H1 (cell line): ENCODE measurements at regions not wholly inside any gene's neighbourhood (a gene's known extent, or its start where the extent isn't known, plus 50 kb on each side); places are given as distances from the start of the nearest gene placed in this dataset.

Experiments
- CTCF ChIA-PET: fragments of 300-600 bp; sonication (Branson Sonifier 250); formaldehyde crosslinking; loops from one replicate; lab custom pipeline; 2021; ENCODE audit not compliant: partially characterized antibody; lab: Charles Lee
- POLR2A ChIA-PET: fragments of 300-600 bp; sonication (Branson Sonifier 250); formaldehyde crosslinking; loops from one replicate; lab custom pipeline; 2021; ENCODE audit warnings: inconsistent platforms; ENCODE audit not compliant: partially characterized antibody; lab: Charles Lee
- DNase-seq, 2 experiments: peaks; one replicate each; pipeline versions ENCODE4 v3.0.0 to v3.0.0-alpha.2; 2010 to 2022; ENCODE audit warnings: low spot score in 2 of 2, low read depth in 1 of 2, mixed read lengths in 1 of 2
- FAIRE-seq: peaks from 2 replicates; lab custom pipeline; 2011; peaks lifted over from hg19 to GRCh38; lab: Jason Lieb, UNC
- H2AFZ ChIP-seq: 2 replicates; pipeline ENCODE4 v1.8.1; 2012; ENCODE audit warnings: low read length, inconsistent platforms
- H2AK5ac ChIP-seq: 2 replicates; pipeline ENCODE4 v1.6.1; 2013; ENCODE audit warnings: low read depth, low read length
- H2BK120ac ChIP-seq: replicated peaks from 2 replicates; pipeline ENCODE3; 2013; ENCODE audit warnings: low read depth, low read length, inconsistent platforms
- H2BK12ac ChIP-seq: 2 replicates; pipeline ENCODE4 v1.6.1; 2013; ENCODE audit warnings: low read depth, low read length
- H2BK15ac ChIP-seq: 2 replicates; pipeline ENCODE4 v1.6.1; 2013; ENCODE audit warnings: low read length
- H2BK20ac ChIP-seq: 2 replicates; pipeline ENCODE4 v1.6.1; 2013; ENCODE audit warnings: low read length
- H2BK5ac ChIP-seq: 2 replicates; pipeline ENCODE4 v1.6.1; 2013; ENCODE audit warnings: low read depth, low read length
- H3K14ac ChIP-seq: 2 replicates; pipeline ENCODE4 v1.6.1; 2013; ENCODE audit warnings: inconsistent platforms; ENCODE audit not compliant: insufficient read length
- H3K18ac ChIP-seq: 2 replicates; pipeline ENCODE4 v1.6.1; 2013; ENCODE audit warnings: low read length; ENCODE audit errors: extremely low read depth
- H3K23ac ChIP-seq: 2 replicates; pipeline ENCODE4 v1.6.1; 2013; ENCODE audit warnings: inconsistent platforms; ENCODE audit not compliant: insufficient read length
- H3K23me2 ChIP-seq: 2 replicates; pipeline ENCODE4 v1.6.1; 2013; ENCODE audit warnings: low read depth, low read length
- H3K27ac ChIP-seq: 2 replicates; pipeline ENCODE4 v1.6.1; 2011; ENCODE audit warnings: low read depth, low read length, inconsistent platforms
- H3K27me3 ChIP-seq, 4 experiments: replicated peaks in 1 of 4; 1 replicate in 1 of 4; 2 replicates in 3 of 4; pipeline versions ENCODE4 v1.6.1 to v1.8.1; 2011 to 2013; ENCODE audit warnings: low read length in 3 of 4, mild to moderate bottlenecking in 3 of 4, inconsistent platforms in 2 of 4, mixed read lengths in 2 of 4, moderate library complexity in 1 of 4; ENCODE audit not compliant: control insufficient read depth in 3 of 4, insufficient read depth in 3 of 4; ENCODE audit errors: extremely low read depth in 1 of 4
- H3K36me3 ChIP-seq, 4 experiments: 2 replicates each; pipeline versions ENCODE4 v1.6.1 to v1.8.1; 2011 to 2013; ENCODE audit warnings: mild to moderate bottlenecking in 4 of 4, low read length in 3 of 4, moderate library complexity in 2 of 4, control low read depth in 1 of 4, inconsistent platforms in 1 of 4; ENCODE audit not compliant: insufficient read depth in 4 of 4, control insufficient read depth in 2 of 4
- H3K4ac ChIP-seq: replicated peaks from 2 replicates; pipeline ENCODE3; 2013; ENCODE audit warnings: low read length, low read depth, mixed read lengths, inconsistent platforms; ENCODE audit not compliant: insufficient read length
- H3K4me1 ChIP-seq, 4 experiments: replicated peaks in 1 of 4; 1 replicate in 1 of 4; 2 replicates in 3 of 4; pipeline versions ENCODE4 v1.6.1 to v1.8.1; 2011 to 2013; ENCODE audit warnings: low read length in 3 of 4, inconsistent platforms in 2 of 4, mixed read lengths in 1 of 4; ENCODE audit not compliant: insufficient read depth in 4 of 4, control insufficient read depth in 3 of 4
- H3K4me2 ChIP-seq, 2 experiments: 2 replicates each; pipeline versions ENCODE4 v1.6.1 to v1.8.1; 2011 to 2013; ENCODE audit warnings: low read depth in 2 of 2, low read length in 2 of 2, control low read depth in 1 of 2, inconsistent platforms in 1 of 2, mild to moderate bottlenecking in 1 of 2; ENCODE audit not compliant: insufficient read depth in 1 of 2
- H3K4me3 ChIP-seq, 4 experiments: fragments of 200-600, 300-600 bp in 1 of 4; sonication (generic), shearing (Covaris generic), sonication (Bioruptor Twin) in 1 of 4; 2 replicates each; pipeline versions ENCODE4 v1.5.1 to v1.8.1; 2011 to 2016; ENCODE audit warnings: low read length in 4 of 4, low read depth in 3 of 4, control low read depth in 2 of 4, inconsistent platforms in 2 of 4, mild to moderate bottlenecking in 2 of 4, mixed read lengths in 1 of 4, moderate library complexity in 1 of 4; ENCODE audit not compliant: insufficient read depth in 2 of 4; ENCODE audit errors: extremely low read depth in 1 of 4
- H3K56ac ChIP-seq: replicated peaks from 2 replicates; pipeline ENCODE3; 2013; ENCODE audit warnings: low read depth, mild to moderate bottlenecking, mixed read lengths, low read length, inconsistent platforms; ENCODE audit not compliant: insufficient read length
- H3K79me1 ChIP-seq: 2 replicates; pipeline ENCODE4 v1.6.1; 2013; ENCODE audit warnings: low read depth, low read length, control low read depth
- H3K79me2 ChIP-seq, 2 experiments: 2 replicates each; pipeline versions ENCODE4 v1.6.1 to v1.8.1; 2012 to 2013; ENCODE audit warnings: low read length in 2 of 2, mild to moderate bottlenecking in 2 of 2, inconsistent platforms in 1 of 2; ENCODE audit not compliant: insufficient read depth in 2 of 2, control insufficient read depth in 1 of 2
- H3K9ac ChIP-seq, 4 experiments: replicated peaks in 1 of 4; 1 replicate in 1 of 4; 2 replicates in 3 of 4; pipeline versions ENCODE4 v1.6.1 to v1.8.1; 2011 to 2013; ENCODE audit warnings: low read depth in 3 of 4, low read length in 3 of 4, control low read depth in 2 of 4, mild to moderate bottlenecking in 2 of 4, moderate library complexity in 2 of 4, inconsistent platforms in 1 of 4; ENCODE audit errors: extremely low read depth in 1 of 4
- H3K9me3 ChIP-seq, 2 experiments: 2 replicates each; pipeline versions ENCODE4 v1.6.1 to v1.8.1; 2012 to 2013; ENCODE audit warnings: mild to moderate bottlenecking in 2 of 2, moderate library complexity in 2 of 2, control low read depth in 1 of 2, inconsistent platforms in 1 of 2, low read depth in 1 of 2, low read length in 1 of 2, mixed read lengths in 1 of 2; ENCODE audit not compliant: insufficient read depth in 2 of 2
- H4K20me1 ChIP-seq, 2 experiments: replicated peaks in 1 of 2; 2 replicates each; pipeline versions ENCODE3 to v1.8.1; 2011 to 2013; ENCODE audit warnings: inconsistent platforms in 2 of 2, low read length in 2 of 2, mild to moderate bottlenecking in 1 of 2; ENCODE audit not compliant: insufficient read depth in 2 of 2, control insufficient read depth in 1 of 2
- H4K5ac ChIP-seq: 2 replicates; pipeline ENCODE4 v1.6.1; 2013; ENCODE audit warnings: low read length, low read depth, mixed read lengths, inconsistent platforms; ENCODE audit not compliant: insufficient read length
- H4K8ac ChIP-seq: 2 replicates; pipeline ENCODE4 v1.8.0; 2013; ENCODE audit warnings: mild to moderate bottlenecking, moderate library complexity, low read length, inconsistent platforms; ENCODE audit not compliant: insufficient read depth; ENCODE audit errors: extremely low read depth
- H4K91ac ChIP-seq: replicated peaks from 2 replicates; pipeline ENCODE3; 2013; ENCODE audit warnings: low read length, mixed read lengths, inconsistent platforms; ENCODE audit not compliant: insufficient read length
- CBX8 ChIP-seq: fragments of 300-800, 300-1000 bp; sonication (generic); IDR thresholded peaks from 2 replicates; pipeline ENCODE4 v1.7.1; 2016; ENCODE audit warnings: low read depth, low read length, borderline replicate concordance
- CHD1 ChIP-seq: IDR thresholded peaks from 2 replicates; pipeline ENCODE4 v1.6.1; 2012; ENCODE audit warnings: low read depth, low read length, improper control_type of control experiment
- CREB1 ChIP-seq: IDR thresholded peaks from 2 replicates; pipeline ENCODE4 v1.6.1; 2012; ENCODE audit warnings: inconsistent platforms
- CTBP2 ChIP-seq: IDR thresholded peaks from 2 replicates; pipeline ENCODE4 v1.7.0; 2011; ENCODE audit warnings: borderline replicate concordance, mild to moderate bottlenecking, moderate library complexity, mixed read lengths, low read length; ENCODE audit not compliant: insufficient read depth, insufficient read length
- EP300 ChIP-seq, 2 experiments: IDR thresholded peaks; 1 replicate in 1 of 2; 2 replicates in 1 of 2; pipeline ENCODE4 v1.6.1; 2011 to 2012; ENCODE audit warnings: low read depth in 2 of 2, low read length in 2 of 2, mild to moderate bottlenecking in 2 of 2, borderline replicate concordance in 1 of 2, inconsistent platforms in 1 of 2, moderate library complexity in 1 of 2
- GABPA ChIP-seq: IDR thresholded peaks from 2 replicates; pipeline ENCODE4 v1.6.1; 2011; ENCODE audit warnings: mild to moderate bottlenecking, low read length, moderate library complexity, borderline replicate concordance; ENCODE audit not compliant: insufficient read depth
- NANOG ChIP-seq: IDR thresholded peaks from 2 replicates; pipeline ENCODE4 v1.6.1; 2011; ENCODE audit warnings: low read length, low read depth, mild to moderate bottlenecking, inconsistent platforms; ENCODE audit not compliant: insufficient read depth, poor library complexity, severe bottlenecking
- POLR2AphosphoS5 ChIP-seq: IDR thresholded peaks from 2 replicates; pipeline ENCODE4 v1.6.1; 2011; ENCODE audit warnings: low read depth, low read length
- RBBP5 ChIP-seq: IDR thresholded peaks from 2 replicates; pipeline ENCODE4 v1.7.1; 2012; ENCODE audit warnings: low read depth, mild to moderate bottlenecking, inconsistent platforms, low read length, moderate library complexity, borderline replicate concordance
- SIX5 ChIP-seq: IDR thresholded peaks from 2 replicates; pipeline ENCODE4 v1.6.1; 2011; ENCODE audit warnings: mild to moderate bottlenecking, low read depth, low read length
- SP1 ChIP-seq: IDR thresholded peaks from 2 replicates; pipeline ENCODE4 v1.6.1; 2011; ENCODE audit warnings: low read depth, low read length
- SUZ12 ChIP-seq: fragments of 200-600 bp; sonication (generic); IDR thresholded peaks from 2 replicates; pipeline ENCODE4 v1.6.1; 2012; ENCODE audit warnings: mild to moderate bottlenecking, inconsistent platforms, low read length, moderate library complexity, mixed read lengths
- TAF7 ChIP-seq: optimal IDR thresholded peaks from 2 replicates; pipeline ENCODE3; 2011; ENCODE audit warnings: low read depth, mild to moderate bottlenecking, inconsistent platforms, low read length, moderate library complexity, borderline replicate concordance
- TBP ChIP-seq: IDR thresholded peaks from 2 replicates; pipeline ENCODE4 v1.6.1; 2011; ENCODE audit warnings: low read depth, low read length, improper control_type of control experiment
- TCF12 ChIP-seq: IDR thresholded peaks from 2 replicates; pipeline ENCODE4 v1.6.1; 2011; ENCODE audit warnings: low read depth, mild to moderate bottlenecking, low read length
- WGBS, 2 experiments: shearing (Covaris generic) in 1 of 2; methylation state at CpG; one replicate each; pipeline versions ENCODE4 v1.1.6 to v1.1.7; 2013 to 2015; ENCODE audit warnings: low lambda C conversion rate in 2 of 2, mixed read lengths in 2 of 2, inconsistent platforms in 1 of 2, low coverage in 1 of 2, missing lambda C conversion rate in 1 of 2; ENCODE audit not compliant: insufficient replicate concordance in 2 of 2, insufficient coverage in 1 of 2, insufficient read length in 1 of 2; ENCODE audit errors: extremely low coverage in 1 of 2, missing lambda C conversion rate in 1 of 2; 5-methylcytosine and 5-hydroxymethylcytosine counted together
- TF ChIP-seq, protein P1 (sequence below): IDR thresholded peaks from 2 replicates; pipeline ENCODE4 v1.6.1; 2012; ENCODE audit warnings: inconsistent platforms

DNA sequence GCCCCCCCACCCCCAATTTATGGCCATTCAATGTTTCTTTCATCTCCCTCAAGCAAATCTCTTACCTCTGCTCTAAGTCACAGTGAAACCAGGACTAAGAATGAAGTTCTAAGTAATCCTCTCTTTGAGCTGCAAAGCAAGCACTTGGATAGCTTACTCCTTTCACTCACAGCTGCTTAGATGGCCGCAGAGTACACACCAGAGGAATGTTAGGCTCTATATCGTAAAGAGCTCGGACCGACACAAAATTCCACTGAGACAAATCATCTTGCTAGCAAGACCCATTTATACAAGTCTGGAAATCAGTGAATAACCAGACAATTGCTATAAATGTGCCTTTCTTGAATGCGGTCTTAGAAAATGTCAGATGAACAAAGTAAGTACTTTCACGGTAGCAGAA lies 135.0 kb downstream of the IDS start:
- H3K9me3 ChIP-seq: no peaks in the 10 kb centered on the region
- no peak overlapping the region for H3K9ac ChIP-seq
- H3K4me3 ChIP-seq: no peak overlapping the region
- no peak overlapping the region for H2AFZ ChIP-seq
- H3K23me2 ChIP-seq: no peaks in the 10 kb centered on the region
- POLR2A ChIA-PET: no interaction called here
- CTCF ChIA-PET: no interaction called here
- no peak overlapping the region for H4K8ac ChIP-seq
- DNase-seq (no peak), FAIRE-seq (no peak)
- H3K4me2 ChIP-seq: no peak overlapping the region
- no peaks in the 10 kb centered on the region for H3K79me2 ChIP-seq
- no peak overlapping the region for H2BK15ac ChIP-seq
- WGBS, 2 experiments: 100% methylated on average over 6 of the region's 6 CpGs; no CpG with 5 or more reads in 1 of the 2 experiments
- H4K5ac ChIP-seq: no peak overlapping the region
- no peaks in the 10 kb centered on the region for H3K27me3 ChIP-seq
- H3K79me1 ChIP-seq: no peaks in the 10 kb centered on the region
- no peaks in the 10 kb centered on the region for H3K4me1 ChIP-seq
- no peak overlapping the region for H2AK5ac ChIP-seq
- H3K14ac ChIP-seq: no peak overlapping the region
- no peak overlapping the region for H3K56ac ChIP-seq
- H4K91ac ChIP-seq: no peak overlapping the region
- no peak overlapping the region for H2BK5ac ChIP-seq
- no peaks in the 10 kb centered on the region for H3K36me3 ChIP-seq
- H2BK120ac ChIP-seq: no peak overlapping the region
- H3K27ac ChIP-seq: no peak overlapping the region
- no peak overlapping the region for H2BK20ac ChIP-seq
- no peak overlapping the region for H3K18ac ChIP-seq
- H2BK12ac ChIP-seq: no peak overlapping the region
- H3K23ac ChIP-seq: no peak overlapping the region
- H3K4ac ChIP-seq: no peak overlapping the region
- H4K20me1 ChIP-seq: no peaks in the 10 kb centered on the region
- no peak for TF ChIP-seq CHD1
- no peak for TF ChIP-seq RBBP5
- no peak for TF ChIP-seq SP1
- TF ChIP-seq TBP: no peak
- TF ChIP-seq GABPA: no peak
- TF ChIP-seq CBX8: no peak
- TF ChIP-seq SIX5: no peak
- no peak for TF ChIP-seq POLR2AphosphoS5
- no peak for TF ChIP-seq CTBP2
- TF ChIP-seq TAF7: no peak
- no peak for TF ChIP-seq NANOG
- no peak for TF ChIP-seq TCF12
- TF ChIP-seq SUZ12: no peak
- no peak for TF ChIP-seq CREB1
- TF ChIP-seq EP300 (IDR thresholded peaks at IDR 0.05; ENCODE audit: borderline replicate concordance in 1 of 2, low read depth in 2 of 2, low read length in 2 of 2): no peak
- TF ChIP-seq, protein P1, sequence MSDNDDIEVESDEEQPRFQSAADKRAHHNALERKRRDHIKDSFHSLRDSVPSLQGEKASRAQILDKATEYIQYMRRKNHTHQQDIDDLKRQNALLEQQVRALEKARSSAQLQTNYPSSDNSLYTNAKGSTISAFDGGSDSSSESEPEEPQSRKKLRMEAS: no peak
